CD4-positive, alpha-beta T cell treated with Interferon gamma for 1 hour (primary cell): ENCODE measurements at regions not wholly inside any gene's neighbourhood (a gene's known extent, or its start where the extent isn't known, plus 50 kb on each side); places are given as distances from the start of the nearest gene placed in this dataset.

Source experiments
- DNase-seq: peaks from one replicate; pipeline ENCODE4 v3.0.0-alpha.2; 2020

- DNase-seq: no peak
Measured at GRCh38 chr6:51562198-51562597, 525.2 kb downstream of the PKHD1 start.
